GM23248 (cell line): ENCODE measurements at regions not wholly inside any gene's neighbourhood (a gene's known extent, or its start where the extent isn't known, plus 50 kb on each side); places are given as distances from the start of the nearest gene placed in this dataset.

Experiments
- DNase-seq: peaks from one replicate; pipeline ENCODE4 v3.0.0-alpha.2; 2015
- H2AFZ ChIP-seq: fragments of 200-600 bp; sonication (generic); 2 replicates; pipeline ENCODE4 v1.6.1; 2016; ENCODE audit warnings: antibody characterized with exemption
- H3F3A ChIP-seq: fragments of 200-600 bp; sonication (generic); 2 replicates; pipeline ENCODE4 v1.6.1; 2016; ENCODE audit warnings: mild to moderate bottlenecking, antibody characterized with exemption, mixed run types; ENCODE audit not compliant: insufficient read depth
- H3K27ac ChIP-seq: fragments of 200-600 bp; sonication (generic); 2 replicates; pipeline ENCODE4 v1.5.1; 2016; ENCODE audit warnings: mild to moderate bottlenecking
- H3K27me3 ChIP-seq: fragments of 200-600 bp; sonication (generic); replicated peaks from 2 replicates; pipeline ENCODE4 v1.6.1; 2016; ENCODE audit warnings: mild to moderate bottlenecking; ENCODE audit not compliant: insufficient read depth
- H3K36me3 ChIP-seq: fragments of 200-600 bp; sonication (generic); 2 replicates; pipeline ENCODE4 v1.6.1; 2016; ENCODE audit warnings: low read depth, mild to moderate bottlenecking
- H3K4me1 ChIP-seq: fragments of 200-600 bp; sonication (generic); 2 replicates; pipeline ENCODE4 v1.6.1; 2016; ENCODE audit warnings: mild to moderate bottlenecking; ENCODE audit not compliant: insufficient read depth
- H3K4me2 ChIP-seq: fragments of 200-600 bp; sonication (generic); one replicate; pipeline ENCODE4 v1.6.1; 2016; ENCODE audit warnings: mild to moderate bottlenecking; ENCODE audit not compliant: unreplicated experiment
- H3K4me3 ChIP-seq: fragments of 200-600 bp; sonication (generic); 2 replicates; pipeline ENCODE4 v1.5.1; 2016; ENCODE audit warnings: mild to moderate bottlenecking
- H3K79me2 ChIP-seq: fragments of 200-600 bp; sonication (generic); 2 replicates; pipeline ENCODE4 v1.6.1; 2016; ENCODE audit warnings: mild to moderate bottlenecking; ENCODE audit not compliant: insufficient read depth
- H3K9ac ChIP-seq: fragments of 200-600 bp; sonication (generic); 2 replicates; pipeline ENCODE4 v1.6.1; 2016; ENCODE audit warnings: mild to moderate bottlenecking
- H3K9me2 ChIP-seq: fragments of 200-600 bp; sonication (generic); 2 replicates; pipeline ENCODE4 v1.6.1; 2016; ENCODE audit warnings: mixed run types, mild to moderate bottlenecking, moderate library complexity; ENCODE audit not compliant: insufficient read depth
- H3K9me3 ChIP-seq: fragments of 200-600 bp; sonication (generic); one replicate; pipeline ENCODE4 v1.6.1; 2017; ENCODE audit warnings: low read depth
- H4K20me1 ChIP-seq: fragments of 200-600 bp; sonication (generic); 2 replicates; pipeline ENCODE4 v1.6.0; 2016; ENCODE audit not compliant: insufficient read depth
- EZH2 ChIP-seq: fragments of 200-600 bp; sonication (generic); IDR thresholded peaks from 2 replicates; pipeline ENCODE4 v1.6.1; 2018; ENCODE audit warnings: antibody characterized with exemption, mild to moderate bottlenecking; ENCODE audit not compliant: insufficient read depth, poor library complexity, severe bottlenecking
- EZH2phosphoT487 ChIP-seq: fragments of 200-600 bp; sonication (generic); IDR thresholded peaks from 2 replicates; pipeline ENCODE4 v1.6.1; 2018; ENCODE audit warnings: antibody characterized with exemption, moderate library complexity, mild to moderate bottlenecking, low read depth; ENCODE audit not compliant: insufficient read depth
- WGBS, 2 experiments: methylation state at CpG; one replicate each; pipeline ENCODE4 v1.1.6; 2015 to 2017; ENCODE audit warnings: low lambda C conversion rate in 2 of 2, low coverage in 1 of 2; ENCODE audit errors: missing lambda C conversion rate in 2 of 2; 5-methylcytosine and 5-hydroxymethylcytosine counted together
- in situ Hi-C: fragments of 300-500 bp; cut with MboI; formaldehyde crosslinking; loops from 2 replicates; pipeline ENCODE4 v1.15.0; 2020

- DNase-seq, result no peak
- H2AFZ ChIP-seq, result no peak overlapping the region
- no peak overlapping the region for H3K4me2 ChIP-seq
- no peak overlapping the region for H3K27ac ChIP-seq
- no peak overlapping the region for H3K9ac ChIP-seq
- H3K36me3 ChIP-seq, result no peaks in the 10 kb centered on the region
- H3K4me1 ChIP-seq, result no peaks in the 10 kb centered on the region
- no peaks in the 10 kb centered on the region for H3F3A ChIP-seq
- no peaks in the 10 kb centered on the region for H3K27me3 ChIP-seq
- 26 to 27% methylated on average over 2 of the region's 2 CpGs for whole genome bisulfite sequencing, 2 experiments
- no peaks in the 10 kb centered on the region for H4K20me1 ChIP-seq
- H3K4me3 ChIP-seq, result no peak overlapping the region
- no peak for TF ChIP-seq EZH2
- no peak for TF ChIP-seq EZH2phosphoT487
- H3K9me2 ChIP-seq, result no peaks in the 10 kb centered on the region
- no peaks in the 10 kb centered on the region for H3K9me3 ChIP-seq
- H3K79me2 ChIP-seq, result no peaks in the 10 kb centered on the region
- in situ Hi-C loops, result no loop called here
These were observed 1524.4 kb upstream of the AGA start for GRCh38 chr4:178966644-178967043.

GRCh38 chr4:178970433-178971140, 1528.3 kb upstream of the AGA start:
- no peak for DNase-seq
- TF ChIP-seq EZH2phosphoT487, result no peak
- no peak for TF ChIP-seq EZH2
- Histone ChIP-seq H3K27me3 (no peaks in the 10 kb centered on the region), H3K9me2 (no peaks in the 10 kb centered on the region), H3K27ac (no peak overlapping the region), H3K79me2 (no peaks in the 10 kb centered on the region), H4K20me1 (no peaks in the 10 kb centered on the region), H3K4me1 (no peaks in the 10 kb centered on the region), H3K9ac (no peak overlapping the region), H2AFZ (no peak overlapping the region), H3K4me3 (no peak overlapping the region), H3K4me2 (no peak overlapping the region), H3F3A (no peaks in the 10 kb centered on the region), H3K9me3 (no peaks in the 10 kb centered on the region), H3K36me3 (no peaks in the 10 kb centered on the region)
- in situ Hi-C loops, result no loop called here
- WGBS, 2 experiments, result 8 to 13% methylated on average over 3 of the region's 3 CpGs

GRCh38 chr4:178976861-178977260, 1534.6 kb upstream of the AGA start:
- Histone ChIP-seq H3K9me2 (no peaks in the 10 kb centered on the region), H3K4me1 (no peaks in the 10 kb centered on the region), H3K9me3 (no peaks in the 10 kb centered on the region), H3K36me3 (no peaks in the 10 kb centered on the region), H2AFZ (no peak overlapping the region), H4K20me1 (no peaks in the 10 kb centered on the region), H3K27me3 (no peaks in the 10 kb centered on the region), H3K4me2 (no peak overlapping the region), H3K79me2 (no peaks in the 10 kb centered on the region), H3K27ac (no peak overlapping the region), H3F3A (no peaks in the 10 kb centered on the region), H3K4me3 (no peak overlapping the region), H3K9ac (no peak overlapping the region)
- in situ Hi-C loops, result no loop called here
- TF ChIP-seq EZH2 (no peak), EZH2phosphoT487 (no peak)
- WGBS, 2 experiments, result 9 to 10% methylated on average over 3 of the region's 3 CpGs
- no peak for DNase-seq

- H3K9me3 ChIP-seq, result no peaks in the 10 kb centered on the region
- H3K4me1 ChIP-seq, result no peaks in the 10 kb centered on the region
- H3K4me2 ChIP-seq, result no peak overlapping the region
- no peak overlapping the region for H3K4me3 ChIP-seq
- H3K36me3 ChIP-seq, result no peaks in the 10 kb centered on the region
- H2AFZ ChIP-seq, result no peak overlapping the region
- no peaks in the 10 kb centered on the region for H4K20me1 ChIP-seq
- WGBS, 2 experiments, result 2 to 4% methylated on average over 4 of the region's 4 CpGs
- no peak overlapping the region for H3K9ac ChIP-seq
- H3F3A ChIP-seq, result no peaks in the 10 kb centered on the region
- no peak for DNase-seq
- in situ Hi-C loops, result no loop called here
- no peaks in the 10 kb centered on the region for H3K27me3 ChIP-seq
- H3K27ac ChIP-seq, result no peak overlapping the region
- H3K79me2 ChIP-seq, result no peaks in the 10 kb centered on the region
- no peaks in the 10 kb centered on the region for H3K9me2 ChIP-seq
- no peak for TF ChIP-seq EZH2
- TF ChIP-seq EZH2phosphoT487, result no peak
These were observed 1551.1 kb upstream of the AGA start for GRCh38 chr4:178993306-178993705.

GRCh38 chr4:179001918-179002317, 1559.7 kb upstream of the AGA start:
- Histone ChIP-seq H3K9me3 (no peaks in the 10 kb centered on the region), H3K9ac (no peak overlapping the region), H2AFZ (no peak overlapping the region), H4K20me1 (no peaks in the 10 kb centered on the region), H3K4me3 (no peak overlapping the region), H3K9me2 (no peaks in the 10 kb centered on the region), H3K27ac (no peak overlapping the region), H3K79me2 (no peaks in the 10 kb centered on the region), H3K4me1 (no peaks in the 10 kb centered on the region), H3K4me2 (no peak overlapping the region), H3K36me3 (no peaks in the 10 kb centered on the region), H3K27me3 (no peaks in the 10 kb centered on the region), H3F3A (no peaks in the 10 kb centered on the region)
- DNase-seq, result no peak
- WGBS, 2 experiments, result 0 to 8% methylated on average over 1 of the region's 1 CpG
- in situ Hi-C loops, result no loop called here
- TF ChIP-seq EZH2phosphoT487 (no peak), EZH2 (no peak)
